ENCODE measurements at regions not wholly inside any gene's neighbourhood (a gene's known extent, or its start where the extent isn't known, plus 50 kb on each side); places are given as distances from the start of the nearest gene placed in this dataset.
"Not testable (repeated sequence)": the region's sequence is repeated elsewhere in the genome, so short reads cannot be mapped to it uniquely, and the experiment has no call there.

DNA sequence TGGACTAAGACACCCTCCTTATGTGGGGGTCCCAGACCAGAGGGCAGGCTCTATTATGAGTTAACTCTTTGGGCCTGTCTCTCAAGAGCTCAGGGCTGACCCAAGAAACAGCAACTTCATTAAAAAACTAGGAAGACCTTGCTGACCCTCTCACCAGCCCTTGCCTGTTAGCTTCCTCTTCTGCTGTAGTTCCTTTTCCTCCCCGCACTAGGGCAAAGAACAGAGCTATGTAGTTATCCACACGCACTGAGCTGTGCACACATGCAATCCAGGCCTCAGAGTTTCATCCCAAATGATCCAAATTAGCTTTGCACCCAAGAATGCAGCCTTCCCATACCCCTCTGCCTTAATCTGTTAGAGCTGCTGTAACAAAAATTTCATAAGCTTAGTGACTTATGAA is 539.6 kb upstream of the CADM1 start:
- DNase-seq (ENCODE audit: low spot score) = no peak

DNA sequence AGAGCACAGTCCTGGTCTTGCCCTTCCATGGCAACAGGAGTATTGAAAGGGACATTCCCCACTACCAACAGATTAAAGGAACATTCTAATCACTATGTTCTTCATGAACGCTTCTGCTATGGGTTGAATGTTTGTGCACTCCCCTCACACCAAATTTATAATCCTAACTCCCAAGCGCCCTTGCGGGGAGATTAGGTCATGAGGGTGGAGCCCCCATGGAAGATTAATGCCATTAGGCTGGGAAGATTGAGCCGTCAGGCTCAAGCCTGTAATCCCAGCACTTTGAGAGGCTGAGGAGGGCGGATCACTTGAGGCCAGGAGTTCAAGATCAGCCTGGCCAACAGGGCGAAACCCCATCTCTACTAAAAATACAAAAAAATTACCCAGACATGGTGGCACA is 538.8 kb upstream of the CADM1 start:
- not testable (repeated sequence) for DNase-seq (ENCODE audit: low spot score)

DNA sequence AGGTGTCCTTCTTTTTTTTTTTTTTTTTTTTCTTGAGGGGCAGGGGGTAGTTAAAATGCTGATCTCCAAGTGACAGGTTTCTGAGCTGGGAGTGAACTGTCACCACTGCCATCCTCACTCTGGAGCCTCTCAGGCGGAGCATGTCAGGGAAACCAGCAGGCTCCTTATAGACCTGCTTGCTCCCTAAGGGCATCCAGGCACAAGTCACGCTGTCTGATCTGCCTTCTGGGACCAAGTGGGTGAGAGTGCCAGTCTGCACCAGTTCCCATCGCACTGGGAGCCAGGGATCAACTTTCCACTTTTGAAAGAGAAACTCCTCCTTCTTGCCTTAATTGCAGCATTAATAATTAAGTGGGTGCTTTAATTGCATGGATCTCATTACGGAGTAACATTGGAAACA is 537.9 kb upstream of the CADM1 start:
- DNase-seq (ENCODE audit: low spot score) = no peak

DNA sequence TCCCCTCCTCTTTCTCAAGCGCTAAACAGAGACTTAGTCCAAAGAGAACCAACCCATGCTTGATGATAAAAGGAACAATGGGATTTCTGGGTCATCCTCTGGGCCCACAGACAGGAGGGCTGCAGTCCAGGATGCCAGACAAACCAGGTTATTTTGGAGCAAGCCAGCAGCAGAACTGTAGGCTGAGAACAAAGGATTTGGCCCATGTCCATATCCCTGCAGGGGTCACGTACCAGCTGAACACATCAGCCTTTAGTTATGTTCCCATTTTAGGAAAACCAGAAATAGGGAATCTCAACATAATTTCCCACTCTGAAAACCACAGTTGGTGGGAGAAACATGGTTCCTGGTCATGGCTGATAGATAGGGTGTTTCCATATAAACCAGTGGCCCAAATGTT is 533.6 kb upstream of the CADM1 start:
- no peak for DNase-seq (ENCODE audit: low spot score)

DNA sequence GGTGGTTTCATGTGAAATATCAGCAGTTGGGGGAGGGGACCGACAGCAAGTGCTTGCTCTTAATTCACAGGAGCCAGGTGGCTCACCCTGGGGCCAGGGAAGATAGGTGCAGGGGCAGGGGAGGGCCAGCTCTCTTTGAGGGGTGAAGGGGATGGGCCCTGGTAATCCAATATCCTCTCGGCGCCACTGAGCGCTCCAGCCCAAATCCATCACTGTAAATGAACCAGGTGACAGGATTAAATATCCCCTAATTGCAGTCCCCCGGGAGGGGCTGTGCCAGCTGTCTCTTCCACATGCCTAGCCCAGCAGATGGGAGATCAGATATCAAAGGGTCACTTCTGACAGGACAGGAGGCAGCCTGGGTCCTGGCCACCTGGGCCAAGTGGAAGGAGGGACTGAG is 531.8 kb upstream of the CADM1 start:
- DNase-seq (ENCODE audit: low spot score) = no peak

DNA sequence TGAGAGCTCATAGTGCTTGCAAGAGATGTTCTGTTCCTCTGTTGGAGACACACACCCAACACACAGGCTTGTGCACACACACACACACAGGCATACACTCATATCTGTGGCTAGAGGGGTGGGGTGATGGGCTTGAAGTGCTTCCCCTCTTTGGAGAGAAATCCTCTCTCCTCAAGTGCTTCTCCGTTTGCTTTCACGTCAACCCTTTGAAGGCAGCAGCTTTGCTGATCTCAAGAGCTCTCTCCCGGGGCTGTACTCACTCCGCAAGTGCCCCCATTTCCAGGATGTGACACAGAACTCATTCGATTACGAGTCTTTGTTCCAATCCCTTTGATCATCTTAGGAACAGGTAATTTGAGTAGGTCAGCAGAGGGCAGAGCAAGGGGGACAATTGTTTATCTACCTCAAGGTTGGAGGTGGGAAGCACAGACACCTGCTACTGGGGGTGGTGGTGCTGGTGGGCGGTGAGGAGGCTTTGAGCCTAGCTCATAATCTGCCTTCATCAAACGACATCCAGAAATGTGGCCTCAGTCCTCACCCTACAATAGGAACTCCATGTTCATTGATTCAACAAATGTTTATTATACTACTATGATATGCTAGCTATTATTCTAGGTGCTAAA is 529.8 kb upstream of the CADM1 start:
- no peak for DNase-seq (ENCODE audit: low spot score)

DNA sequence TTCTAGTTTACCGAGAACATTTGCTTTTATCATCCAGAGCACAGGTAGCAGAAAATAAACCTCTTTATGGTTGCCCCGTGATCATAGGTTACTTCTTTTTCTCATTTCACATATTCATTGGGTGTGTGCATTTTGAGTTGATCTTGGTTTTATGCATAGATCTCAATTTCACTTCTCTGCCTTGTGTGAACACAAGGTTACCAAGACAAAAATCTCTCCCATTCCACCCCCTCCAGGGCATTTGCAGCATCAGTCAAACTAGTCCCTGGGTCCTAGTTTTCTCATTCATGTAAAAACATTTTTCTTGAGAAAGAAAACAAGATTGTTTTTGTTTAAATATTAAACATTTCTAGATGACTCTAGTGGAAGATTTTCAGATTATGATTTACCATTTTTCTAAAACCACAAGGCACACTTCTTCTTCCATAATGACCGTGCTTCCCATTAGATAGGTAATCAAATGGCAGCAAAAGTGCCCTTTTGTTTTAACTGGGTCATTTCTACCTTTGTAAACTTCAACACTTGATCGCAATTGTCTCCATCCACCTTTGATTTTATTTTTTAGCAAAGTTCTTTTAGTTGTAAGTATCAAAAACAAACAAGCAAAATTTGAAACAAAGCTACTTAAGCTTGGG is 526.6 kb upstream of the CADM1 start:
- DNase-seq (ENCODE audit: low spot score) = no peak

DNA sequence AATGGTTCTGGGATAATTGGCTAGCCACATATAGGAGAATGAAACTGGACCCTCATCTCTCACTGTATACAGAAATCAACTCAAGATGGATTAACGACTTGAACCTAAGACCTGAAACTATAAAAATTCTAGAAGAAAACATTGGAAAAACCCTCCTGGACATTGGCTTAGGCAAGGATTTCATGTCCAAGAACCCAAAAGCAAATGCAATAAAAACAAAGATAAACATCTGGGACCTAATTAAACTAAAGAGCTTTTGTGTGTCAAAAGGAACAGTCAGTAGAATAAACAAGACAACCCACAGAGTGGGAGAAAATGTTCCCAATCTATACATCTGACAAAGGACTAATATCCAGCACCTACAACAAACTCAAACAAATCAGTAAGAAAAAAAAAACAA is 524.3 kb upstream of the CADM1 start:
- DNase-seq (ENCODE audit: low spot score) = not testable (repeated sequence)

DNA sequence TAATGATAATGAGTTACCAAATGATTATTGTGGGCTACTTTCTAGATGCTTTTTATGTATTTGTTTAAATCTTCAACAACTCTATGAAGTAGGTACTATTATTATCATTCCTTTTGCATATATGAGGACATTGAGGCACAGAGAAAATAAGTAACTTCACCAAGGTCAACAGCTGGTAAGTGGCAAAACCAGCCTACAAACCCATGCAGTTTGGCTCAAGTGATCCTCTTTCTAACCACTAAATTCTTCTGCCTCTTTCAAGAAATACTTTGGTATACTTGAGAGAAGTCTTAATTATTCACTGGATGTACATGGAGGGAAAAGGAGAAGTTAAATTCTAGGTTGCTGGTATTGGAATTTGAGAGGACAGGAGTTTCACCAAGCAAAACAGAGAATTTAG is 495.2 kb upstream of the CADM1 start:
- DNase-seq (ENCODE audit: low spot score) = no peak

DNA sequence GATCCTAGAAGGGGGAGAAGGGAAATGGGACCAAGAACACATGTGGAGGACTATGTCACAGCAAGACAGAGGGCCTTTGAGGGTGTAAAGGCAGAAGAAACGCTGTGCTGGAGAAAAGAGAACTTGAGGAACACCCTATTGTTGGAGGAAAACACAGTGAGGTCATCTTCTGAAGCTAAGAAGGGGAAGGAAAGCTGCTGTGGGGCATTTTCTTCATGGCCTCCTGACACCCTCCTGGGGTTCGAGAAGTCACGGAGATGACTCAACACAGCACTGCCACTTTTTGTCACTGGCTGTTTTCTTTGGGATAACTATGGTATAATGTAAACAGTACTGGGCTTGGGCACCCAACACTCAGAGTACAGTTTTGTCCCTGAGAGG is 492.6 kb upstream of the CADM1 start:
- no peak for DNase-seq (ENCODE audit: low spot score)

DNA sequence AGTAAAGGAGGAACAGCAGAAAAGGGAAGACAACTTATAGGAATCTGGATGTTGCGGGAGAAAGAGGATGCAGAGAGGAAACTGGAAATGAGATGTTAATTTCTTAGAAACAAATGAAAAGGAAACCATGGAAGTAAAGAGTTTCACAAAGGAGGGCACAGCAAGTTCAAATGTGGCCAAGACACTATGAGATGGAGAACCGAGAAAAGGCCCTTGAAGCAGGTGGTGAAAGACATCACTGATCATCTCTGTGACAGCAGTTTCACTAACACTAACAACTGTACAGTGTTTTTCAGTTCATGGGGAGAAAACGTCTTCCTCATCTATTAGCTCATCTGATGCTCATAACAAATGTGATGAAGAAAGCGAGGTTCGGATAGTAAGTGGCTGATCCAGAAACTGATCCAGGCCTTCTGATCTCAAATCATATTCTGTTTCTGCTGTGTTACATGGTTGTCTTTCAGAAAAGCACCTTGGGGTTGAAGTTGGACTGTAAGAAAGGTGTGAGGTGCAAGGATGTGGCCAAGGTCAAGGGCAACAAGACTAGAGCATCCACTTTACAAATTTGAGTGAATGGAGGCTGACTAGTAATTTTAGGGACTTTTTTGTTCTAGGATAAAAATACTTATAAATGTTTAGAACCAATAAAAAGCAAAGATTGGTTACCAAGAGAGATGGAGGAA is 492.1 kb upstream of the CADM1 start:
- no peak for DNase-seq (ENCODE audit: low spot score)

DNA sequence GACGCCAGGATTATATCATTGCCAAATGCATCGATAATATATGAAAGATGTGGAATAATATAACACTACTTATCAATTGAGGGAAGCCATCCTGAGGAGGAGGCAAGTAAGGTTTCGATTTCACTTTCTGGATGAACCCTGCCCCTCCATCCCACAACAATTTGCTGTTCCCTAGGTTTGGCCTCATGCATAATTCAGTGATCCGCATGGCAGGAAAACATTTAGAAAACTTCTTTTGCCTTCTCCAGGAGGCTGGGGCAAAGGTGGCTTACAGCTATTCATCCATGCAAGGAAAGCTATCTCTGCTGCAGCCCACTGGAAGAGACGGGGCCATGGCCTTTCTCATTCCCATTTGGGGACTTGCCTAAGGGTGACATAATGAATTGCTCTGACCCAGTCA is 489.4 kb upstream of the CADM1 start:
- DNase-seq (ENCODE audit: low spot score) = no peak

DNA sequence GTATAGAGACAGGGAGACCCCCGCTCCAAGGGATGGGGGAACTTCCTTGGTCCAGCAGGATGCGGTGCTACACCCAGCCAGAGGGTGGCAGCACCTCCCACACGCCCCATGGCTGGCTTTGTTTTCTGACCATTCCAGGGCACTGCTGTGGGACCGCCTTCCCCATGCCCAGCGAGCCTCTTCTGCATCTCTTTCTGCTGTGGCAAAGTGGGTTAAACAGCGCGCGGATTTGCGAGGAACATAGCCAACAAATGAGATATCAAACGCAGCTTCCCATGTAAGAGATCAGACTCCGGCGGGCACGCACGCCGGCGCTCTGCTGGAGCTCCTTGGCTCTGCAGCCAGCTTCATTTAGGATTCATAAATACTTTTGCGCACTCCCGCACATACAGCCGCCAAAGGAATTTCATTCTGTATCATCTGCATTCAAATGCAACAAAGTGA is 485.8 kb upstream of the CADM1 start:
- no peak for DNase-seq (ENCODE audit: low spot score)

DNA sequence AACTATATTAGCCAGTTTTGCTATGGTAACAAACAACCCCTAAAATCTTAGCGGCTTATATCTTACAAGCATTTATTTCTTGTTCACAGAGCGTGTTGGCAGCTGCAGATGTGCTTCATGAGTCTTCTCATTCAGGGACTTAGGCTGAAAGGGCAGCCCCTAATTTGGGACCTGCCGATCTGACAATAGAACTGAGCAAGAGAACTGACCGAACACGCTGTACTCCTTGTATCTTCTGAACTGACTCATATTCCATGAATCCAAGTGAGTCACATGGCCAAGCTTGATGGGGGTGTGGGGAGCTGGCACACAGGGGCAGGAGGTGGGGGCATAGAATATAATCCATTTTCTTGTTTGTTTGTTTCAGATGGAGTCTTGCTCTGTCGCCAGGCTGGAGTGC is 481.7 kb upstream of the CADM1 start:
- no peak for DNase-seq (ENCODE audit: low spot score)

DNA sequence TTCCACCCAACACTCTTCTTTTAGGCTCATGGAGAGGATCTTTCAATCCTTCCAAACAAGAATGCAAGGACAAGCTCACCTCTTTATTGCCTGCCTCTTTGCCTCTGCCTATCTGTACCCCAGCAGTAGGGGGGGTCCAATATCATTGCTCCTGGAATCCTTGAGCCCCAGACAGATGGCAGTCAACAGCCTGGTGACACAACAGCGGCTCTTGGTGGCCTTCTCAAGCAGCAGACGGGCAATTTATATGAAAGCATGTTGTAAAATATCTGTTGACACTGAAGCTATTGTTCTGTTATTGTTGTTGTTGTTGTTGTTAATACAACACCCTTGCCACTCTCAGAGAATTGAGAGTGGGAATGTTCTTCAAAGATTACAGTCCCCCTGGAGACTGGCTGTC is 480.0 kb upstream of the CADM1 start:
- DNase-seq (ENCODE audit: low spot score) = no peak

DNA sequence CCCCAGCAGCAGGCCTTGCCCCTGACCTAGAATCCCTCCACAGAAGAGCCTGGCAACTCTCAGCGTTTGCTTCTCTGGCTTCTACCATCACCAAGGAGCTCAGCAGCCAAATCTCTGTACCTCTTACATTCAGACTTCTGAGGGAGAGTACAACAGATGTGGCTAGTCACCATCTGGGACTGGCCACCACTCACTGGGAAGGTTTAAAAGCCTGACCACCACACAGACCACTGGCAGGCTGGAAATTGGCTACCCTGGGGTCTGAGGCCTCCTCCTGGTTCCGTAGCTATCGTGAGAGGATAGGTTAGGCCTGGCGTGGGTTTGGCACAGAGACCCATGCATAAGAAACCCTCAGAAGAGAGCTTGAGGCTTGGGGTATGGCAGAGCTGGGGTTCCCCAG is 478.5 kb upstream of the CADM1 start:
- DNase-seq (ENCODE audit: low spot score) = no peak

DNA sequence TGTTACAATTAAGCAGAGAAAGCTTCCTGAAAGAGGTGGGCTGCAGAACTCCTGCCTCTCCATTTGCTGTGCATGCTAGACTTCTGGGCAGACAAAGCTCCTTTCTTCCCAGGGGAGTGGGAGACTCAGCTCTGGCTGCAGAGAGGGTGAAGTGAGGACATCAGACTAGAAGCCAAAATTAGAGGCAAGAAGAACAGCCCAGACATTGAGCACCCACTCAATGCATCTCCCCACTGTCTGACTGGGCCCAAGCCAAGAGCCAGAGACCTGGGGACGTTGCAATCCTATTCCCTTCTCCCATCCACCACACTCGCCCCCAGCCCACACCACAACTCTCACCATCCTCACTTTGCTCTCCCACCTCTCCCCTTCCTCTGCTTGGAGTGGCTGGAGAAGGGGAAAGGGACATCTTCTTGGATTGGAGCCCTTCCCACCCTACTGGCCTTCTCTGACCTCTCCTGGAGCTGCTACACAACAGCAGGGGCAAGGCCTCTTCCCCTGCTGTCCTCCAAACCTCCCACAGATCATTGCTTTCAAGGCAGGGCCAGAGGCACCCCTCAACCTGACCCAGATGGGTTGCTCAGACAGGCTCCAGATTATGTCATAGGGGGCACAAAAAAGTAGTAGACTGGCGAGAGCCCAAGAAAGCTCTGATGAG is 477.7 kb upstream of the CADM1 start:
- no peak for DNase-seq (ENCODE audit: low spot score)

DNA sequence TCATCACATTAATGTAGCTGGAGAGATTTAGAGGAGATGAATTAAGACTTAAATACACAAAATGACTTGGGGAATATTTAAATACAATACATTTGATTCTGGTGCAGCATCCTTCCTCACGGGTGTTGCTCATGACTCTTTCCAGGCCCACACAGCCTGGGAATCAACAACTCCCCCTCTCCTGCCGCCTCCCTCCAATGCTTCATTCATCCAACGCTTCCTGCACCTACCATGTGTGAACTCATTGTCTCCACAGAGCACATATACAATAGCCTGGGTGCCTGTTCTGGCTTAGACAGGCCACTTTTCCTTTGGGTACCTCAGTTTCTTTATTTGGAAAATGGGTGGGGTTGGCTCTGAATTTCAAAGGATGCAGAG is 476.9 kb upstream of the CADM1 start:
- DNase-seq (ENCODE audit: low spot score) = no peak

DNA sequence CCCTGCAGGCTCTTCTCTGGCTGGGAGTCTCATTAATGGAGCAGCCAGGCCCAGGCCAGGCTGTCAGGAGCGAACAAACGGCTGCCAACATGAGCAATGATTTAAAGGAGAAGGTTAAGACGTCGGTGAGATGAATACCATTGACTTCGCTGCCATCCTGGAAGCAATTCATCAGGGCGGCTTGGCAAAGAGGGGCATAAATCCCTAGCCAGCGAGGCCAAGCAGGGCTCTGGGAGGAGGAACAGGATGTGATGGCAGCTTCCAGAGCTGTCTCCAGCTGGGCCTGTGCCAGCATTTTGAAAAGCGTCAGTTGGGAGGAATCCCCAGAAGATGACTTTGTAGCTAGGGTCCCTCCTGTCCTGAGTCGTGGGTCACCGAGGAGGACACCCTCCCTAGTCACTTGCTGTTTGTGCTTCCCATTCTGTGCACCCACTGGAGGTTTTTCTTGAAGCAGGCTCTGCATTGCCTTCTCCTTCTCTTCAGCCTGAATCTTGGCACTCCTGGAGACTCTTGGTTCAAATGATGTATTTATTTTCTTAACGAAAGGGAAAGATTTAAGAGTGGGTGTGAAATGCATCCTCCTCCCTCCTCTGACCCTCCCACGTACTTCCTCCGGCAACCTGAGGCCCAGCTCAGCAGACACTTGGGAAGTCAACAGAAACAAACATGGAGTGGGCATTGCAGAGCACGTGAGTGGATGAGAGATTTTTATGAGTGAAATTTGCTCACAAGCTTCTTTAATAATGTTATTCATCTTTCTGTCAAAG is 476.3 kb upstream of the CADM1 start:
- no peak for DNase-seq (ENCODE audit: low spot score)

DNA sequence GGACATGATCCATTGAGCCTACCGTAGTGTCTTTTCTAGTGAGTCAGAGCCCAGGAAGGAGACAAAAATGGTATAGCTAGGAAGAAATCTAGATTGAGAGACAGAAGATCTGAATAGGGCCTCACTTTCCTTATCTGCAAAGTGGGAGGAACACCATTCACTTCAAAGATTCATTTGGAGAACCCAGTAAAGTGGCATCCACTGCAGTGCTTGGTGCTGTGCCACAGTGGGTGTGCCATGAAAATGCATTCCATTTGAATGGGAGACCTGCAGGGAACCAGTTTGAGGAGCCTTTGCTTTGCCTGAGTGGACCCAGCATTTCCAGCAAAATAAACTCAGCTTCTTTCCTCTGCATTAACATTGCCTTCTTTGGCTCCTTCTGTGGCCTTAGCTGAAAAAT is 470.5 kb upstream of the CADM1 start:
- DNase-seq (ENCODE audit: low spot score) = no peak

DNA sequence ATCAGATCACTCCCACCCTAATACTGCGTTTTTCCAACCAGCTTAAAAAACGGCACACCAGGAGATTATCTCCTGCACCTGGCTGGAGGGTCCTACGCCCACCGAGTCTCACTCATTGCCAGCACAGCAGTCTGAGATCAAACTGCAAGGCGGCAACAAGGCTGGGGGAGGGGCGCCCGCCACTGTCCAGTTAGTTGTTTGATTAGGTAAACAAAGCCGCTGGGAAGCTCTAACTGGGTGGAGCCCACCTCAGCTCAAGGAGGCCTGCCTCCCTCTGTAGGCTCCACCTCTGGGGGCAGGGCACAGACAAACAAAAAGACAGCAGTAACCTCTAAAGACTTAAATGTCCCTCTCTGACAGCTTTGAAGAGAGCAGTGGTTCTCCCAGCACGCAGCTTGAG is 463.0 kb upstream of the CADM1 start:
- DNase-seq (ENCODE audit: low spot score) = not testable (repeated sequence)

DNA sequence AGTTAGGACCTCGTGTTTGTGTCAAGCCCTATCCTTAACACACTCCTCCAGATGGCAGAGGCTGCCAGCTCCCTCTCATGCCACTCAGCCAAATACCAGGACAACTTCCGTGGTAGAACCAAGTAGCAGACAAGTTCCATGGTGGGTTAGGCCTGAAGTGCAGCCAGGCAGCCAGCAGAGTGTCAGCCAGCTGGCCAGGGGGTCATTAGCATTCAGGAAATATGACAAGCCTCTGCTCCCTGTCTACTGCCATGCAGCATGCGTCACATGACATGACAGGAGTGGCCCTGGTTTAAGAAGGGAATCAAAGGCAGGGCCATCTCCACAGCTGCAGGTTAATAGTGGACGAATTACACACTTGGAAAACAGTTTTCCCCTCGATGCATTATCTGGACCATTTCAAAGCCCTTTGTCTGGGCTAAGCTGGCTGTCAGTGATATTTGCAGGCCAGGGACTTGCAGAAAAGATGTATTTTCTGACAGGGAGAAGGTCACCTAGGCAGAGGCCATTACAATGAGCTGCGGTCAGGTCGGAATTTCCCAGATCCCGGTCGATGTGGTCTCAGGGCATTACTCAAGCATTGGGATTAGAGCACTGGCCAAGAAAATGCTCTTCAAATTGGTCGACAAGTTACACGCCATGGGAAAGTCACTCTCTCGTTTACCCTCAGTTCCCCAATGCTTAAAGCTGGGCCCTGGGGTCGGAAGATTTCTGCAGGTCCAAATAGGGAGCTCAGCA is 461.7 kb upstream of the CADM1 start:
- DNase-seq (ENCODE audit: low spot score) = no peak
